Cardiac muscle cell (in vitro differentiated cells and primary cell): ENCODE measurements at regions not wholly inside any gene's neighbourhood (a gene's known extent, or its start where the extent isn't known, plus 50 kb on each side); places are given as distances from the start of the nearest gene placed in this dataset.

ENCODE experiments used
- DNase-seq, 2 donors: peaks; one replicate each; pipeline versions ENCODE4 v3.0.0 to v3.0.0-alpha.2; 2010 to 2017; ENCODE audit warnings: low read depth in 1 of 2, low spot score in 1 of 2
- H3K27ac ChIP-seq: fragments of 200-600 bp; sonication (generic); 2 replicates; pipeline ENCODE4 v1.5.1; 2016
- H3K27me3 ChIP-seq: fragments of 200-600 bp; sonication (generic); 2 replicates; pipeline ENCODE4 v1.6.0; 2016; ENCODE audit warnings: control low read depth
- H3K36me3 ChIP-seq: fragments of 200-600 bp; sonication (generic); 2 replicates; pipeline ENCODE4 v1.5.1; 2016; ENCODE audit warnings: control low read depth
- H3K4me1 ChIP-seq: fragments of 200-600 bp; sonication (generic); 2 replicates; pipeline ENCODE4 v1.8.1; 2017; ENCODE audit warnings: low read depth, mild to moderate bottlenecking, mixed run types
- H3K4me3 ChIP-seq: fragments of 200-600 bp; sonication (generic); 2 replicates; pipeline ENCODE4 v1.5.1; 2016; ENCODE audit warnings: mild to moderate bottlenecking
- H3K9me3 ChIP-seq: fragments of 200-600 bp; sonication (generic); 2 replicates; pipeline ENCODE4 v1.5.1; 2017; ENCODE audit warnings: low read depth, mild to moderate bottlenecking, control low read depth
- CTCF ChIP-seq: IDR thresholded peaks from 2 replicates; pipeline ENCODE4 v1.5.1; 2012; ENCODE audit warnings: low read depth, mild to moderate bottlenecking, low read length

GRCh38 chr10:85457191-85457590, 909.4 kb downstream of the GRID1 start:
- DNase-seq, result no peak
- peaks cover 31% of the 10 kb centered on the region for H3K27me3 ChIP-seq
- H3K4me1 ChIP-seq, result no peaks in the 10 kb centered on the region
- no peaks in the 10 kb centered on the region for H3K36me3 ChIP-seq
- H3K9me3 ChIP-seq, result no peaks in the 10 kb centered on the region
- no peak overlapping the region for H3K27ac ChIP-seq
- TF ChIP-seq CTCF, result no peak
- H3K4me3 ChIP-seq, result no peak overlapping the region

GRCh38 chr10:85458324-85458723, 908.3 kb downstream of the GRID1 start:
- H3K27ac ChIP-seq, result no peak overlapping the region
- peaks cover 25% of the 10 kb centered on the region for H3K27me3 ChIP-seq
- no peak for TF ChIP-seq CTCF
- H3K4me1 ChIP-seq, result no peaks in the 10 kb centered on the region
- no peaks in the 10 kb centered on the region for H3K9me3 ChIP-seq
- H3K4me3 ChIP-seq, result no peak overlapping the region
- H3K36me3 ChIP-seq, result no peaks in the 10 kb centered on the region
- no peak for DNase-seq

GRCh38 chr10:85459906-85460305, 906.7 kb downstream of the GRID1 start:
- no peaks in the 10 kb centered on the region for H3K4me1 ChIP-seq
- H3K27ac ChIP-seq, result no peak overlapping the region
- H3K9me3 ChIP-seq, result no peaks in the 10 kb centered on the region
- no peak for DNase-seq
- peaks cover 11% of the 10 kb centered on the region for H3K27me3 ChIP-seq
- TF ChIP-seq CTCF, result no peak
- no peaks in the 10 kb centered on the region for H3K36me3 ChIP-seq
- H3K4me3 ChIP-seq, result no peak overlapping the region

GRCh38 chr10:85464336-85464735, 902.3 kb downstream of the GRID1 start:
- no peaks in the 10 kb centered on the region for H3K9me3 ChIP-seq
- TF ChIP-seq CTCF, result no peak
- H3K27ac ChIP-seq, result no peak overlapping the region
- no peak overlapping the region for H3K4me3 ChIP-seq
- DNase-seq, result no peak
- H3K4me1 ChIP-seq, result no peaks in the 10 kb centered on the region
- H3K27me3 ChIP-seq, result no peaks in the 10 kb centered on the region
- H3K36me3 ChIP-seq, result no peaks in the 10 kb centered on the region

GRCh38 chr10:85477979-85478378, 888.6 kb downstream of the GRID1 start:
- DNase-seq, result no peak
- no peak overlapping the region for H3K27ac ChIP-seq
- H3K4me3 ChIP-seq, result no peak overlapping the region
- no peaks in the 10 kb centered on the region for H3K27me3 ChIP-seq
- H3K36me3 ChIP-seq, result no peaks in the 10 kb centered on the region
- no peaks in the 10 kb centered on the region for H3K9me3 ChIP-seq
- H3K4me1 ChIP-seq, result no peaks in the 10 kb centered on the region
- TF ChIP-seq CTCF, result no peak

GRCh38 chr10:85490431-85490830, 876.2 kb downstream of the GRID1 start:
- Histone ChIP-seq H3K36me3 (no peaks in the 10 kb centered on the region), H3K4me1 (no peaks in the 10 kb centered on the region), H3K4me3 (no peak overlapping the region), H3K27me3 (no peaks in the 10 kb centered on the region), H3K9me3 (no peaks in the 10 kb centered on the region), H3K27ac (no peak overlapping the region)
- no peak for TF ChIP-seq CTCF
- DNase-seq, result no peak
